HG03432 (cell line): ENCODE measurements at regions not wholly inside any gene's neighbourhood (a gene's known extent, or its start where the extent isn't known, plus 50 kb on each side); places are given as distances from the start of the nearest gene placed in this dataset.

Experiments
- ATAC-seq: cut with Tn5 transposase; IDR thresholded peaks from one replicate; pipeline ENCODE4 v1.9.1; 2021; ENCODE audit warnings: mild to moderate bottlenecking, moderate library complexity; ENCODE audit not compliant: unreplicated experiment

DNA sequence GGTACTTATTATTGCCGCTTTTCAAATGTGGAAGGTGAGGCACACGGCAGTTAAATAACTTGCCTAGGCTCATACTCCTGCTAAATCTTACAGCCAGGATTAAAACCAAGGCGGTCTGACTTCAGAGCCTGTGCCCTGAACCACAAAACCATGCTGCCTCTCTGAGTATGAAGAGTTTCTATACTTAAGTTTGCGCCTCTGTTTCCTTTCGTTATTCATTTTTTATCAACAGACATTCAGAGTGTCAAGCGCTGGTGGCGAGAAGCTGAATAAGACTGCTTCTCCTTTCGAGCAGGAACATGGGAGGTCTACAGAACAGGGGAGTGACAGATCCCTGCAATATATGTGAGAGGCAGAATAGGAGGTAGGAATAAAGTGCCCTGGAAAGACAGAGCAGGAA lies 96.0 kb upstream of the DUSP10 start:
- ATAC-seq, result peak; percentile 29

- no peak for ATAC-seq
These were observed 93.0 kb upstream of the DUSP10 start for GRCh38 chr1:221834698-221835513.

GRCh38 chr1:221832617-221833016 lies 90.7 kb upstream of the DUSP10 start:
- ATAC-seq, result no peak

GRCh38 chr1:221832151-221832550 lies 90.3 kb upstream of the DUSP10 start:
- no peak for ATAC-seq

DNA sequence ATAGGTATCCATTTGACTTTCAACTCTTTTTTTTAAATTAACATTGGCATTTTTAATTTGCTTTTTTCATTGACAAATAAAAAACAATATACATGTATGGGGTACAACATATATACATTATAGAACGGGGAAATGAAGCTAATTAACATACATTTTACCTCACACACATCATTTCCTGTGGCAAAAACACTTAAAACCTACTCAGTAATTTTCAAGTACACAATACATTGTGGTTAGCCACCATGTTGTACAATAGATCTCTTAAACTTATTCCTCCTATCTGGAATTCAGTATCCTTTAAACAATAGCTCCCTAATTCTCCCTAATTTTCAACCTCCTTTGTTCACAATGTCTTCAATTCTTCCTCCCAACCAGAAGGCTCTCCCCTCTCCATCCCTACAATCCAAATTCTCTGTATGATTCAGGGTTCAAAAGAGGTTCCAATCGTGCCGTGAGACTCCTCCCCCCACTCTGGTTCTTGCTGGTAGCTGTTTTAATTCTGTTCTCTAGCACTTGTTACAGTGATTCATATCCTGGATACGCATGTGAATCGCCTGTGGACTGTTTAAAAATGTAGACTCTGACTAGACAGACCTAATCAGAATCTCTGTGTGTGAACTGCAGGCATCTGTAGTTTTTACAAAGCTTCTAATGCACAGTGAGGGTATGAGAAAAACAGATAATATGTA lies 87.6 kb upstream of the DUSP10 start:
- no peak for ATAC-seq

GRCh38 chr1:221827307-221827642 lies 85.4 kb upstream of the DUSP10 start:
- ATAC-seq, result no peak

GRCh38 chr1:221824909-221825308 lies 83.0 kb upstream of the DUSP10 start:
- no peak for ATAC-seq

DNA sequence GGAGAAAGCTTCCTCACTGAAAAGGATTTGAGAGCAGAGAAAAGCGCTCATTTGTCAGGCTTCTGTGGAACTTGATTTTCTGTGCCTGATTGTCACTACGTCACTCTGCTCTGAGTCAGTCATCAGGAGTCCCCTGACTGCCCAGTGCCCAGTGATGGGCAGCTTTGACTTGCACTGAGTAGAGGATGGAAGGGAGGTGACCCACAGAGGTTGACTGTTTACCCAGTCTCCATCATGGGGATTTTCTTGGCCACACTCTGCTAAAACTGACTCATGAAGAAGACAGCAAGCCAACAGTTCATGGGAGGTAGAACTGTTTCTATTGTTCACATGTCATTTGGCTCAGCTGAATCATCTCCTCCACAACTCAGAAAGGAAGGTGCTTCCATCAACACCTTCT lies 82.1 kb upstream of the DUSP10 start:
- peak; percentile 60 for ATAC-seq

DNA sequence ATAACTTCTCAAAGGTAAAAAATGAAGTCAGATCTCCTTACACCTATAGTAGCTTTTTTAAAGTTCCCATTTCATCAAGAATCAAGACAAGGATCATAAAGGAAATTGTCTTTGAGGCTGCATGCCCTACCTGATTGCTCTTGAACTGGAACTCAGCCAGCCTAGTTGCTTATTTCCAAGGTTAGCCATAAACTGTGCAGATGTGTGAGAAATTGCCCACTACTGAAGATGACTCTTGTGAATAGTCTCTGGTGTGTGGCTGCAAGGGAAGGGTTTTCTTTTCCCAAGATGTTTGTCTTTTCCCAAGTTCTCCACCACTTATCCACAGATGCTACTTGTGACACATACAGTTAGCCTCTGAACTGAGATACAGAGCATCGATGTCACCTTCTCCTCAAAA lies 81.7 kb upstream of the DUSP10 start:
- peak; percentile 7 for ATAC-seq

GRCh38 chr1:221823149-221823548 lies 81.3 kb upstream of the DUSP10 start:
- peak; percentile 76 for ATAC-seq

- ATAC-seq, result no peak
These were observed 80.7 kb upstream of the DUSP10 start for GRCh38 chr1:221822591-221822990.

DNA sequence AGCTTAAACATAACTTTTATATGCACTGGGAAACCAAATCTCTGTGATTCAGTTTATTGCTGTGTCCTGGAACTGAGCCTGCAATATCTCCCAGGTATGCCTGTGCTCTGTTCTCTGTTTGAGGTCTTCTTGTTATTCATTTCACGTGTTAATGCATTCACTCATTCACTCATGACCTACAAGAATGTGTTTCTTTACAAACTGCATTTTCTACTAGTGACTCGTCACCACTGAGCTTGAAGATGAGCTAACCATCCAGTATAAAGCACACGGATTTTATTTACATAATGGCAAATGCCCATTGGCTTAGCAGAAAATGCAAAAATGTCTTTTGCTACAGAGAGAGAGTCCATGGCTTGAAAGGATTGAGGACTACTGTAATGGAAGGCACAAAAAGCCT lies 75.0 kb upstream of the DUSP10 start:
- ATAC-seq, result no peak

DNA sequence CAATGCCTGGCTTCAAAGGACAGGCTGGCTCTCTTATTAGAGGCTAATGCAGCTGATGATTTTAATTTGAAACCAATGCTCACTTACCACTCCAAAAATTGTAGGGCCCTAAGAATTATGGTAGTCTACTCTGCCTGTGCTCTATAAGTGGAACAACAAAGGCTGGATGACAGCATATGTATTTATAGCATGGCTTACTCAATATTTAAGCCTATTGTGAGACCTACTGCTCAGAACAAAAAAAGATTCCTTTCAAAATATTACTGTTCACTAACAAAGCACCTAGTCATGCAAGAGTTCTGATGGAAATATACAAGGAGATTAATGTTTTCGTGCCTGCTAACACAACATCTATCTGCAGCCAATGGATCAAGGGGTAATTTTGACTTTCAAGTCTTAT lies 73.8 kb upstream of the DUSP10 start:
- ATAC-seq, result no peak

DNA sequence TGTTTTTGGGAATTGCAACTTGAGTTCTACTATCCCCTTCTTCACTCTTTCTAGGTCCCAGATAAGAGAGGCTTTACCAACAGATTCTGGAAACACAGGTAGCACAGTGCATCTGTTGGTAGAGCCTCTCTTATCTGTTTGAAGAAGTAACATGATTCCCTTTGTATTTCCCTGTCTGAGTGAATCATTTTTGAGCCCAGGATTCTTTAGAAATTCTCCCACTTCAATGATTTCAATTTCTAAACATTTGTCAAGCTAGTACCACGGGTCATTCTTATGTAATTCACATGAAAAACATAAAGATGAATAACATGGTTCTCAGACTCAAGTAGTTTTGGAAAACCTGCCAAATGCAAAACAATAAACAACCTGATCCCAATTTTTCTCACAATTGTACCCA lies 72.0 kb upstream of the DUSP10 start:
- no peak for ATAC-seq

GRCh38 chr1:221812905-221813597 lies 71.2 kb upstream of the DUSP10 start:
- ATAC-seq, result no peak

GRCh38 chr1:221812088-221812752 lies 70.3 kb upstream of the DUSP10 start:
- ATAC-seq, result no peak

DNA sequence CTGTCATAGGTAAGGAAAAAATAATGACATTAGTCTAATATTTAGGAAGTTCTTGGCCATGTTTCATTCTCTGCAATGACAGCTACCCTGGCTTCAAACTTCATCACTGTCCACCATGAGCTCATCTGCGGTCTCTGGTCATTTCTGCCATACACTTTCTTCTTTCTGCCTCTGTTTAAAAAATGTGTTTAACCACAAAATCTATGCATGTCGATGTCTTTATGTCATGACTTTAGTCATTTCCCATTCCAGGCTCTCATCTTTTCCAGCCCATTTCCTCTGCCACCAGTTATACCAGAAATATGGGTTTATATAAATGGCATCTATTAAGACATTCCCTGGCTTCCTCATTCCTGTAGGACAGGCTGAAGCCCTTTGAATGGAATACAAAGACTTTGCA lies 68.5 kb upstream of the DUSP10 start:
- ATAC-seq, result no peak

GRCh38 chr1:221809091-221810029 lies 67.5 kb upstream of the DUSP10 start:
- ATAC-seq, result peak; percentile 47

DNA sequence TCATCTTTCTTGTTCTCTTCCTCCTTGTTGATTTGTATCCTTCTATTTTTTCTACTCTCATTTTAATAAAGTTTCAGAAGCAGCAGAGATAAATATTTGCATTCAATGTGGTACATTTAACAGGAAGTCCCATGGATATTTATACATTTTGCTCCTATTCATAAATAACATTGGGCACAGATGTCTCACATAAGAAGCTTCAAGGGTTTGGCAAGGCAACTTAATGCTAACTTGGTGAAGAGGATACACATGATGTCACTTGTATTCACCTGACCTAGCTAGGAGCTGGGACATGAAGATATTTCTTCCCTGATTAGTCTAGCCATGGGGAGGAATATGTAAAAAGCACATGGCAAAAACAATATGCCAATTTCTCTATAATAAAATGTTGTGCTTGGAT lies 65.1 kb upstream of the DUSP10 start:
- no peak for ATAC-seq

DNA sequence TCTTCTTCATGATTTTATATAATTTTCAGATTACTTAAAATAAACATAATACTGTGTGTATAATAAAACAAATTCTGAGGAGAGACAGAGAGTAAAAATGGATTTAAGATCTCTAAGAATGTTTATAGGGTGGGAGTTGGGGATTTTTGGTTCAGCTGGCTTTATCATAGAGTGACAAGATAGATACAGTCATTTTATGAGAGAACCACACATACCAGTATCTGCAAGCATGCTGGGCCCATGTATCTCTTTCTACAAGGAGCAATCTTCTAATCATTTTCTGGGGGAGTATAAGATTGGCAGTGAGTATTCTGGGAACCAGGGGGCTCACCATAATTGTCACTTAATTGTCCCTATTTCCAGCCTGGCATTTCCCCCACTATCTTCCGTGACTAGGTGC lies 64.3 kb upstream of the DUSP10 start:
- ATAC-seq, result peak; percentile 27
